H9 (cell line): ENCODE measurements at regions not wholly inside any gene's neighbourhood (a gene's known extent, or its start where the extent isn't known, plus 50 kb on each side); places are given as distances from the start of the nearest gene placed in this dataset.

Experiments
- DNase-seq: peaks from one replicate; pipeline ENCODE4 v3.0.0-alpha.2; 2017
- H2AFZ ChIP-seq: one replicate; pipeline ENCODE4 v1.6.1; 2013; ENCODE audit warnings: mild to moderate bottlenecking, low read length, control low read depth, moderate library complexity
- H2AK5ac ChIP-seq: 2 replicates; pipeline ENCODE4 v1.6.1; 2013; ENCODE audit warnings: low read length, control low read depth, mixed read lengths; ENCODE audit not compliant: insufficient read length
- H2BK120ac ChIP-seq: one replicate; pipeline ENCODE4 v1.6.1; 2013; ENCODE audit warnings: low read depth, mild to moderate bottlenecking, low read length, control low read depth, inconsistent platforms; ENCODE audit not compliant: poor library complexity, severe bottlenecking
- H2BK12ac ChIP-seq: 2 replicates; pipeline ENCODE4 v1.6.1; 2013; ENCODE audit warnings: low read length, control low read depth, mixed read lengths, low read depth; ENCODE audit not compliant: insufficient read length
- H2BK15ac ChIP-seq: 2 replicates; pipeline ENCODE4 v1.6.1; 2013; ENCODE audit warnings: low read depth, low read length, control low read depth
- H2BK20ac ChIP-seq: one replicate; pipeline ENCODE4 v1.6.1; 2013; ENCODE audit warnings: low read depth, mild to moderate bottlenecking, low read length, control low read depth, inconsistent platforms; ENCODE audit not compliant: poor library complexity, severe bottlenecking
- H2BK5ac ChIP-seq: 2 replicates; pipeline ENCODE4 v1.6.1; 2013; ENCODE audit warnings: low read length, control low read depth, mixed read lengths; ENCODE audit not compliant: insufficient read length
- H3K14ac ChIP-seq: 2 replicates; pipeline ENCODE4 v1.6.1; 2013; ENCODE audit warnings: low read length, control low read depth; ENCODE audit not compliant: insufficient read depth
- H3K18ac ChIP-seq: 2 replicates; pipeline ENCODE4 v1.6.1; 2013; ENCODE audit warnings: low read depth, mild to moderate bottlenecking, mixed read lengths, low read length, control low read depth; ENCODE audit not compliant: insufficient read length
- H3K23ac ChIP-seq: 2 replicates; pipeline ENCODE4 v1.6.1; 2013; ENCODE audit warnings: low read length, control low read depth, mixed read lengths, low read depth; ENCODE audit not compliant: insufficient read length
- H3K23me2 ChIP-seq: 2 replicates; pipeline ENCODE4 v1.6.1; 2013; ENCODE audit warnings: low read depth, mild to moderate bottlenecking, mixed read lengths, low read length, control low read depth; ENCODE audit not compliant: insufficient read length, poor library complexity, severe bottlenecking
- H3K27ac ChIP-seq: 2 replicates; pipeline ENCODE4 v1.5.1; 2013; ENCODE audit warnings: low read length, control low read depth, mixed read lengths, low read depth; ENCODE audit not compliant: insufficient read length
- H3K27me3 ChIP-seq: 2 replicates; pipeline ENCODE4 v1.6.1; 2013; ENCODE audit warnings: low read length, control low read depth, inconsistent platforms; ENCODE audit not compliant: insufficient read depth
- H3K4ac ChIP-seq: 2 replicates; pipeline ENCODE4 v1.6.1; 2013; ENCODE audit warnings: low read depth, mild to moderate bottlenecking, control low read depth, inconsistent platforms, low read length, moderate library complexity
- H3K4me1 ChIP-seq: 2 replicates; pipeline ENCODE4 v1.6.1; 2013; ENCODE audit warnings: low read length, control low read depth, inconsistent platforms; ENCODE audit not compliant: insufficient read depth
- H3K4me2 ChIP-seq: 2 replicates; pipeline ENCODE4 v1.6.1; 2013; ENCODE audit warnings: low read length, control low read depth, mixed read lengths; ENCODE audit not compliant: insufficient read length, insufficient read depth
- H3K56ac ChIP-seq: 2 replicates; pipeline ENCODE4 v1.6.1; 2013; ENCODE audit warnings: low read depth, mild to moderate bottlenecking, mixed read lengths, low read length, control low read depth; ENCODE audit not compliant: insufficient read length
- H3K79me1 ChIP-seq: 2 replicates; pipeline ENCODE4 v1.6.1; 2013; ENCODE audit warnings: low read depth, mild to moderate bottlenecking, moderate library complexity, low read length, control low read depth, inconsistent platforms; ENCODE audit not compliant: insufficient read depth, poor library complexity, severe bottlenecking
- H3K79me2 ChIP-seq: 2 replicates; pipeline ENCODE4 v1.6.1; 2013; ENCODE audit warnings: low read length, control low read depth, inconsistent platforms; ENCODE audit not compliant: insufficient read depth
- H3K9ac ChIP-seq: 2 replicates; pipeline ENCODE4 v1.6.1; 2013; ENCODE audit warnings: low read length, control low read depth, mixed read lengths; ENCODE audit not compliant: insufficient read length; ENCODE audit errors: extremely low read depth
- H3K9me3 ChIP-seq: one replicate; pipeline ENCODE4 v1.6.1; 2013; ENCODE audit warnings: low read depth, low read length, inconsistent platforms; ENCODE audit not compliant: control insufficient read depth
- H3T11ph ChIP-seq: one replicate; pipeline ENCODE4 v1.6.1; 2013; ENCODE audit warnings: mild to moderate bottlenecking, low read length, control low read depth, inconsistent platforms
- H4K20me1 ChIP-seq: one replicate; pipeline ENCODE4 v1.6.1; 2013; ENCODE audit not compliant: control insufficient read depth, insufficient read length, insufficient read depth
- H4K5ac ChIP-seq: 2 replicates; pipeline ENCODE4 v1.6.1; 2013; ENCODE audit warnings: low read depth, mild to moderate bottlenecking, mixed read lengths, low read length, control low read depth; ENCODE audit not compliant: insufficient read length
- H4K8ac ChIP-seq: replicated peaks from 2 replicates; pipeline ENCODE4 v1.6.1; 2013; ENCODE audit warnings: low read length, control low read depth, mixed read lengths, low read depth; ENCODE audit not compliant: insufficient read length
- H4K91ac ChIP-seq: 2 replicates; pipeline ENCODE4 v1.6.1; 2013; ENCODE audit warnings: low read depth, mild to moderate bottlenecking, moderate library complexity, mixed read lengths, low read length, control low read depth; ENCODE audit not compliant: insufficient read length
- H3K27ac Mint-ChIP-seq, 3 experiments: 2 replicates in 2 of 3; 3 replicates in 1 of 3; pipeline ENCODE4 v1.8.0; 2020 to 2021; ENCODE audit warnings: mixed read lengths in 3 of 3, mild to moderate bottlenecking in 1 of 3, moderate library complexity in 1 of 3
- H3K27me3 Mint-ChIP-seq: 2 replicates; pipeline ENCODE4 v1.8.0; 2021; ENCODE audit warnings: low read depth, mild to moderate bottlenecking, moderate library complexity, mixed read lengths
- H3K36me3 Mint-ChIP-seq, 3 experiments: 2 replicates in 2 of 3; 3 replicates in 1 of 3; pipeline ENCODE4 v1.8.0; 2020 to 2021; ENCODE audit warnings: low read depth in 3 of 3, mixed read lengths in 3 of 3; ENCODE audit not compliant: insufficient read depth in 1 of 3
- H3K4me1 Mint-ChIP-seq, 2 experiments: 2 replicates each; pipeline ENCODE4 v1.8.0; 2020; ENCODE audit warnings: mixed read lengths in 2 of 2
- H3K4me3 Mint-ChIP-seq, 2 experiments: 2 replicates in 1 of 2; 3 replicates in 1 of 2; pipeline ENCODE4 v1.8.0; 2020 to 2021; ENCODE audit warnings: mild to moderate bottlenecking in 2 of 2, mixed read lengths in 2 of 2, moderate library complexity in 1 of 2
- H3K9me3 Mint-ChIP-seq, 2 experiments: 2 replicates in 1 of 2; 3 replicates in 1 of 2; pipeline ENCODE4 v1.8.0; 2020; ENCODE audit warnings: mild to moderate bottlenecking in 2 of 2, mixed read lengths in 2 of 2, moderate library complexity in 1 of 2
- CTCF ChIP-seq: fragments of 200-600 bp; sonication (generic); conservative IDR thresholded peaks from 3 replicates; pipeline ENCODE4 v1.8.0; 2021; ENCODE audit warnings: antibody characterized with exemption, mild to moderate bottlenecking
- whole genome bisulfite sequencing: extraction: QIAGEN DNeasy Blood & Tissue Kit; methylation state at CpG from one replicate; pipeline ENCODE4 v1.1.7; 2013; ENCODE audit warnings: missing lambda C conversion rate, low lambda C conversion rate, mixed read lengths; ENCODE audit not compliant: insufficient read length; ENCODE audit errors: extremely low coverage; 5-methylcytosine and 5-hydroxymethylcytosine counted together

- no peak overlapping the region for H3K56ac ChIP-seq
- H4K91ac ChIP-seq: no peak overlapping the region
- H3K27me3 ChIP-seq: no peaks in the 10 kb centered on the region
- H3K18ac ChIP-seq: no peak overlapping the region
- no peaks in the 10 kb centered on the region for H3K9me3 ChIP-seq
- no peak overlapping the region for H2AFZ ChIP-seq
- H2BK12ac ChIP-seq: no peak overlapping the region
- Mint-ChIP-seq H3K9me3 (no peaks in the 10 kb centered on the region), H3K27me3 (peaks cover 2% of the 10 kb centered on the region), H3K4me1 (no peaks in the 10 kb centered on the region), H3K27ac (no peak overlapping the region), H3K36me3 (no peaks in the 10 kb centered on the region), H3K4me3 (no peak overlapping the region)
- H3T11ph ChIP-seq: no peak overlapping the region
- H2BK120ac ChIP-seq: no peak overlapping the region
- no peaks in the 10 kb centered on the region for H4K20me1 ChIP-seq
- no peak overlapping the region for H3K14ac ChIP-seq
- no peak overlapping the region for H3K27ac ChIP-seq
- H2BK5ac ChIP-seq: no peak overlapping the region
- DNase-seq: no peak
- H3K23ac ChIP-seq: no peak overlapping the region
- no peak overlapping the region for H4K5ac ChIP-seq
- no peak overlapping the region for H4K8ac ChIP-seq
- H2BK15ac ChIP-seq: no peak overlapping the region
- WGBS: no CpG with 5 or more reads among the region's 2 CpGs
- no peak overlapping the region for H3K4me2 ChIP-seq
- no peak for TF ChIP-seq CTCF
- no peaks in the 10 kb centered on the region for H3K23me2 ChIP-seq
- H3K4ac ChIP-seq: no peak overlapping the region
- H3K79me1 ChIP-seq: no peaks in the 10 kb centered on the region
- no peaks in the 10 kb centered on the region for H3K79me2 ChIP-seq
- no peak overlapping the region for H2AK5ac ChIP-seq
- H3K4me1 ChIP-seq: no peaks in the 10 kb centered on the region
- H3K9ac ChIP-seq: no peak overlapping the region
- no peak overlapping the region for H2BK20ac ChIP-seq
Measured at GRCh38 chr12:91331371-91331770, 148.8 kb upstream of the DCN start.
